HCT116 (cell line): ENCODE measurements at regions not wholly inside any gene's neighbourhood (a gene's known extent, or its start where the extent isn't known, plus 50 kb on each side); places are given as distances from the start of the nearest gene placed in this dataset.

Source experiments
- ATAC-seq: fragments of 200-7000 bp; cut with Tn5 transposase; 2 replicates; pipeline ENCODE4 v1.9.1; 2020; ENCODE audit warnings: mild to moderate bottlenecking, moderate library complexity
- BruUV-seq: library from RNA; stranded (reverse); fragments of 400-500 nt; replicated peaks from 2 replicates; lab custom pipeline; 2021; lab: Mats Ljungman, UMichigan
- CTCF ChIA-PET: fragments of 300-600 bp; sonication (Branson Sonifier 250); formaldehyde crosslinking; loops from one replicate; lab custom pipeline; 2021; ENCODE audit warnings: antibody characterized with exemption; lab: Charles Lee
- POLR2A ChIA-PET: fragments of 300-600, 350-600 bp; sonication (Branson Sonifier 250); formaldehyde crosslinking; loops from one replicate; lab custom pipeline; 2021; ENCODE audit warnings: antibody characterized with exemption; lab: Charles Lee
- RAD21 ChIA-PET, 2 experiments: fragments of 300-600 bp; sonication (Branson Sonifier 250); formaldehyde crosslinking; loops; one replicate each; lab custom pipeline; 2023; ENCODE audit warnings: low total read pairs in 2 of 2; ENCODE audit not compliant: uncharacterized antibody in 2 of 2, unreplicated experiment in 2 of 2, low non-redundant PET in 1 of 2; lab: Charles Lee
- DNase-seq: peaks from one replicate; pipeline ENCODE4 v3.0.0-alpha.2; 2010; ENCODE audit warnings: low read depth, low spot score
- H2AFZ ChIP-seq: fragments of 200-600 bp; shearing (Covaris generic), sonication (generic); 2 replicates; pipeline ENCODE4 v1.6.1; 2017; ENCODE audit warnings: low read depth, mixed run types, mixed read lengths, antibody characterized with exemption, low read length; ENCODE audit not compliant: poor library complexity, severe bottlenecking
- H3K27ac ChIP-seq: 2 replicates; pipeline ENCODE4 v1.5.1; 2012; ENCODE audit warnings: low read depth, low read length
- H3K27me3 ChIP-seq: fragments of 200-600 bp; sonication (generic); 2 replicates; pipeline ENCODE4 v1.6.1; 2016; ENCODE audit warnings: mixed run types, low read length, mixed read lengths; ENCODE audit not compliant: insufficient read depth
- H3K36me3 ChIP-seq, 2 experiments: fragments of 200-500 bp in 1 of 2; fragments of 200-600 bp in 1 of 2; sonication (Bioruptor generic) in 1 of 2; sonication (generic) in 1 of 2; 2 replicates each; pipeline versions ENCODE4 v1.5.1 to v1.6.1; 2014 to 2016; ENCODE audit warnings: low read length in 2 of 2, inconsistent platforms in 1 of 2, mixed read lengths in 1 of 2, mixed run types in 1 of 2; ENCODE audit not compliant: insufficient read depth in 2 of 2, control insufficient read depth in 1 of 2
- H3K4me1 ChIP-seq, 2 experiments: fragments of 200-600 bp in 1 of 2; sonication (generic) in 1 of 2; 2 replicates each; pipeline versions ENCODE4 v1.5.1 to v1.6.1; 2012 to 2017; ENCODE audit warnings: low read length in 2 of 2, inconsistent platforms in 1 of 2, mild to moderate bottlenecking in 1 of 2, mixed read lengths in 1 of 2, mixed run types in 1 of 2, moderate library complexity in 1 of 2; ENCODE audit not compliant: insufficient read depth in 2 of 2, control insufficient read depth in 1 of 2
- H3K4me2 ChIP-seq: fragments of 200-600 bp; sonication (generic); 2 replicates; pipeline ENCODE4 v1.6.1; 2017; ENCODE audit warnings: mixed run types, low read length, mixed read lengths
- H3K4me3 ChIP-seq, 2 experiments: fragments of 200-600 bp in 1 of 2; sonication (generic) in 1 of 2; replicated peaks in 1 of 2; 2 replicates each; pipeline ENCODE4 v1.5.1; 2011 to 2016; ENCODE audit warnings: low read length in 2 of 2, control low read depth in 1 of 2, low read depth in 1 of 2, mild to moderate bottlenecking in 1 of 2, mixed read lengths in 1 of 2, mixed run types in 1 of 2
- H3K79me2 ChIP-seq: fragments of 200-600 bp; sonication (generic); 2 replicates; pipeline ENCODE4 v1.6.1; 2017; ENCODE audit warnings: mild to moderate bottlenecking, mixed run types, low read length, moderate library complexity, mixed read lengths; ENCODE audit not compliant: insufficient read depth
- H3K9ac ChIP-seq: fragments of 200-600 bp; sonication (generic); 2 replicates; pipeline ENCODE4 v1.6.1; 2016; ENCODE audit warnings: low read length, mixed read lengths
- H3K9me2 ChIP-seq: fragments of 200-600 bp; sonication (generic), shearing (Covaris generic); 2 replicates; pipeline ENCODE4 v1.6.1; 2017; ENCODE audit warnings: mixed run types, mild to moderate bottlenecking, moderate library complexity; ENCODE audit not compliant: insufficient read depth
- H3K9me3 ChIP-seq, 2 experiments: fragments of 200-500 bp in 1 of 2; fragments of 200-600 bp in 1 of 2; sonication (Bioruptor generic) in 1 of 2; sonication (generic) in 1 of 2; 2 replicates each; pipeline ENCODE4 v1.6.1; 2014 to 2017; ENCODE audit warnings: low read length in 2 of 2, mixed read lengths in 2 of 2, inconsistent platforms in 1 of 2, low read depth in 1 of 2, mild to moderate bottlenecking in 1 of 2, mixed run types in 1 of 2, moderate library complexity in 1 of 2; ENCODE audit not compliant: control insufficient read depth in 1 of 2, insufficient read depth in 1 of 2
- H4K20me1 ChIP-seq: fragments of 200-600 bp; sonication (generic), shearing (Covaris generic); 2 replicates; pipeline ENCODE4 v1.6.1; 2017; ENCODE audit warnings: mixed run types, mild to moderate bottlenecking, moderate library complexity; ENCODE audit not compliant: insufficient read depth
- CEBPB ChIP-seq: IDR thresholded peaks from 2 replicates; pipeline ENCODE4 v1.6.1; 2012; ENCODE audit warnings: low read depth
- EGR1 ChIP-seq: IDR thresholded peaks from 2 replicates; pipeline ENCODE4 v1.6.1; 2012; ENCODE audit warnings: low read depth
- ELF1 ChIP-seq: IDR thresholded peaks from 2 replicates; pipeline ENCODE4 v1.6.1; 2012; ENCODE audit warnings: low read depth, borderline replicate concordance
- EZH2phosphoT487 ChIP-seq: fragments of 200-600 bp; IDR thresholded peaks from 2 replicates; pipeline ENCODE4 v1.6.1; 2018; ENCODE audit warnings: antibody characterized with exemption, borderline replicate concordance
- POLR2A ChIP-seq: IDR thresholded peaks from 2 replicates; pipeline ENCODE4 v1.7.0; 2011; ENCODE audit warnings: borderline replicate concordance; ENCODE audit not compliant: insufficient read depth, insufficient read length; ENCODE audit errors: extremely low read depth
- POLR2AphosphoS5 ChIP-seq: IDR thresholded peaks from 2 replicates; pipeline ENCODE4 v1.6.1; 2011; ENCODE audit warnings: mild to moderate bottlenecking, low read depth, low read length, moderate library complexity
- RAD21 ChIP-seq: IDR thresholded peaks from 2 replicates; pipeline ENCODE4 v1.6.1; 2012; ENCODE audit warnings: low read depth, mild to moderate bottlenecking
- SP1 ChIP-seq: IDR thresholded peaks from 2 replicates; pipeline ENCODE4 v1.6.1; 2012; ENCODE audit warnings: low read depth
- TCF7L2 ChIP-seq: IDR thresholded peaks from 2 replicates; pipeline ENCODE4 v1.7.0; 2011; ENCODE audit warnings: borderline replicate concordance, inconsistent platforms; ENCODE audit not compliant: insufficient read depth, insufficient read length; ENCODE audit errors: extremely low read depth
- ZFX ChIP-seq: fragments of 450-650 bp; IDR thresholded peaks from 2 replicates; pipeline ENCODE4 v1.6.1; 2017
- ZNF274 ChIP-seq: fragments of 200-500 bp; sonication (Bioruptor generic); IDR thresholded peaks from 2 replicates; pipeline ENCODE4 v1.6.1; 2014; ENCODE audit warnings: mild to moderate bottlenecking, low read depth, low read length, inconsistent platforms
- intact Hi-C: fragments of 100-400 bp; cut with micrococcal nuclease; formaldehyde crosslinking; loops from 2 replicates; pipeline ENCODE4 v1.10.0; 2022
- TF ChIP-seq, protein P1 (sequence below): IDR thresholded peaks from 2 replicates; pipeline ENCODE4 v1.6.1; 2012
- TF ChIP-seq, protein P2 (sequence below), 3 experiments: fragments of 200-600 bp in 1 of 3; sonication (generic) in 1 of 3; IDR thresholded peaks in 2 of 3; conservative IDR thresholded peaks in 1 of 3; 2 replicates each; pipeline ENCODE4 v1.5.1; 2012 to 2017; ENCODE audit warnings: low read depth in 2 of 3, low read length in 2 of 3, antibody characterized with exemption in 1 of 3, borderline replicate concordance in 1 of 3, control low read depth in 1 of 3, mild to moderate bottlenecking in 1 of 3, mixed read lengths in 1 of 3, mixed run types in 1 of 3, moderate library complexity in 1 of 3; ENCODE audit not compliant: insufficient read depth in 1 of 3
- TF ChIP-seq, protein P3 (sequence below): IDR thresholded peaks from 2 replicates; pipeline ENCODE4 v1.6.1; 2012; ENCODE audit warnings: low read depth
- TF ChIP-seq, protein P4 (sequence below): IDR thresholded peaks from 2 replicates; pipeline ENCODE4 v1.6.1; 2012
- TF ChIP-seq, protein P5 (sequence below): IDR thresholded peaks from 2 replicates; pipeline ENCODE4 v1.6.1; 2011; ENCODE audit warnings: mild to moderate bottlenecking, low read length, moderate library complexity; ENCODE audit not compliant: insufficient replicate concordance; ENCODE audit errors: extremely low read depth

DNA sequence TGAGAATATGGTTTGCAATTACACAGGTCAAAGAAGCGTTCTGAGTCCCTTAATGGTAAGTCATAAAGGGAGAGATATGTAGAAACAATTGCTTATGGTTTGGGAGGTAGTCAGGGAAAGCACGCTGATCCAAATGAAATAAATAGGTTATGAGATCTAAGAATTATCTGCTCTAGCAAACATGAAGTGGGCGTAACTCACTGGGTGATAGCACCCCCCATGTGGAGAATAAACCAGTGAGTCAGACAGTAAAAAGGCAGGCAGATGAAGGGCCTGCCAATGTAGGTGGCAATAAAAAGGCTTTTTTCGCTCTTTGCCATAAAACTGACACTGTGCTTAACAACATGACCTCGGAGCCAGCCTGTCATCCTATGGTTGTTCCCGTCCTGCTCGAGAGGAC is 306.9 kb downstream of the GLRX3 start:
- H2AFZ ChIP-seq = no peak overlapping the region
- no peak overlapping the region for H3K9ac ChIP-seq
- no peaks in the 10 kb centered on the region for H3K9me2 ChIP-seq
- DNase-seq (no peak), ATAC-seq (no peak)
- no peaks in the 10 kb centered on the region for H3K79me2 ChIP-seq
- H3K4me2 ChIP-seq = no peak overlapping the region
- ChIA-PET POLR2A (no interaction called here), CTCF (no interaction called here), RAD21 (no interaction called here)
- H4K20me1 ChIP-seq = no peaks in the 10 kb centered on the region
- H3K36me3 ChIP-seq = no peaks in the 10 kb centered on the region
- no peaks in the 10 kb centered on the region; the same call in 1 of the 2 replicates for H3K27me3 ChIP-seq
- BruUV-seq = no TSS peak
- intact Hi-C loops = no loop called here
- H3K27ac ChIP-seq = no peak overlapping the region
- no peaks in the 10 kb centered on the region for H3K4me1 ChIP-seq
- no peaks in the 10 kb centered on the region for H3K9me3 ChIP-seq
- no peak overlapping the region for H3K4me3 ChIP-seq
- TF ChIP-seq, protein P1, sequence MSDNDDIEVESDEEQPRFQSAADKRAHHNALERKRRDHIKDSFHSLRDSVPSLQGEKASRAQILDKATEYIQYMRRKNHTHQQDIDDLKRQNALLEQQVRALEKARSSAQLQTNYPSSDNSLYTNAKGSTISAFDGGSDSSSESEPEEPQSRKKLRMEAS = no peak
- TF ChIP-seq RAD21 = no peak
- TF ChIP-seq, protein P2, sequence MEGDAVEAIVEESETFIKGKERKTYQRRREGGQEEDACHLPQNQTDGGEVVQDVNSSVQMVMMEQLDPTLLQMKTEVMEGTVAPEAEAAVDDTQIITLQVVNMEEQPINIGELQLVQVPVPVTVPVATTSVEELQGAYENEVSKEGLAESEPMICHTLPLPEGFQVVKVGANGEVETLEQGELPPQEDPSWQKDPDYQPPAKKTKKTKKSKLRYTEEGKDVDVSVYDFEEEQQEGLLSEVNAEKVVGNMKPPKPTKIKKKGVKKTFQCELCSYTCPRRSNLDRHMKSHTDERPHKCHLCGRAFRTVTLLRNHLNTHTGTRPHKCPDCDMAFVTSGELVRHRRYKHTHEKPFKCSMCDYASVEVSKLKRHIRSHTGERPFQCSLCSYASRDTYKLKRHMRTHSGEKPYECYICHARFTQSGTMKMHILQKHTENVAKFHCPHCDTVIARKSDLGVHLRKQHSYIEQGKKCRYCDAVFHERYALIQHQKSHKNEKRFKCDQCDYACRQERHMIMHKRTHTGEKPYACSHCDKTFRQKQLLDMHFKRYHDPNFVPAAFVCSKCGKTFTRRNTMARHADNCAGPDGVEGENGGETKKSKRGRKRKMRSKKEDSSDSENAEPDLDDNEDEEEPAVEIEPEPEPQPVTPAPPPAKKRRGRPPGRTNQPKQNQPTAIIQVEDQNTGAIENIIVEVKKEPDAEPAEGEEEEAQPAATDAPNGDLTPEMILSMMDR (IDR thresholded peaks at IDR 0.05 in 2 of 3, conservative IDR thresholded peaks at IDR 0.05 in 1 of 3; ENCODE audit: borderline replicate concordance in 1 of 3, insufficient read depth in 1 of 3, low read depth in 2 of 3, low read length in 2 of 3) = no peak
- TF ChIP-seq TCF7L2 = no peak
- TF ChIP-seq EZH2phosphoT487 = no peak
- no peak for TF ChIP-seq POLR2AphosphoS5
- TF ChIP-seq CEBPB = no peak
- no peak for TF ChIP-seq SP1
- TF ChIP-seq, protein P3, sequence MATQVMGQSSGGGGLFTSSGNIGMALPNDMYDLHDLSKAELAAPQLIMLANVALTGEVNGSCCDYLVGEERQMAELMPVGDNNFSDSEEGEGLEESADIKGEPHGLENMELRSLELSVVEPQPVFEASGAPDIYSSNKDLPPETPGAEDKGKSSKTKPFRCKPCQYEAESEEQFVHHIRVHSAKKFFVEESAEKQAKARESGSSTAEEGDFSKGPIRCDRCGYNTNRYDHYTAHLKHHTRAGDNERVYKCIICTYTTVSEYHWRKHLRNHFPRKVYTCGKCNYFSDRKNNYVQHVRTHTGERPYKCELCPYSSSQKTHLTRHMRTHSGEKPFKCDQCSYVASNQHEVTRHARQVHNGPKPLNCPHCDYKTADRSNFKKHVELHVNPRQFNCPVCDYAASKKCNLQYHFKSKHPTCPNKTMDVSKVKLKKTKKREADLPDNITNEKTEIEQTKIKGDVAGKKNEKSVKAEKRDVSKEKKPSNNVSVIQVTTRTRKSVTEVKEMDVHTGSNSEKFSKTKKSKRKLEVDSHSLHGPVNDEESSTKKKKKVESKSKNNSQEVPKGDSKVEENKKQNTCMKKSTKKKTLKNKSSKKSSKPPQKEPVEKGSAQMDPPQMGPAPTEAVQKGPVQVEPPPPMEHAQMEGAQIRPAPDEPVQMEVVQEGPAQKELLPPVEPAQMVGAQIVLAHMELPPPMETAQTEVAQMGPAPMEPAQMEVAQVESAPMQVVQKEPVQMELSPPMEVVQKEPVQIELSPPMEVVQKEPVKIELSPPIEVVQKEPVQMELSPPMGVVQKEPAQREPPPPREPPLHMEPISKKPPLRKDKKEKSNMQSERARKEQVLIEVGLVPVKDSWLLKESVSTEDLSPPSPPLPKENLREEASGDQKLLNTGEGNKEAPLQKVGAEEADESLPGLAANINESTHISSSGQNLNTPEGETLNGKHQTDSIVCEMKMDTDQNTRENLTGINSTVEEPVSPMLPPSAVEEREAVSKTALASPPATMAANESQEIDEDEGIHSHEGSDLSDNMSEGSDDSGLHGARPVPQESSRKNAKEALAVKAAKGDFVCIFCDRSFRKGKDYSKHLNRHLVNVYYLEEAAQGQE = no peak
- TF ChIP-seq, protein P4, sequence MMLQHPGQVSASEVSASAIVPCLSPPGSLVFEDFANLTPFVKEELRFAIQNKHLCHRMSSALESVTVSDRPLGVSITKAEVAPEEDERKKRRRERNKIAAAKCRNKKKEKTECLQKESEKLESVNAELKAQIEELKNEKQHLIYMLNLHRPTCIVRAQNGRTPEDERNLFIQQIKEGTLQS = no peak
- no peak for TF ChIP-seq ZNF274
- TF ChIP-seq ZFX = no peak
- TF ChIP-seq EGR1 = no peak
- no peak for TF ChIP-seq ELF1
- TF ChIP-seq, protein P5, sequence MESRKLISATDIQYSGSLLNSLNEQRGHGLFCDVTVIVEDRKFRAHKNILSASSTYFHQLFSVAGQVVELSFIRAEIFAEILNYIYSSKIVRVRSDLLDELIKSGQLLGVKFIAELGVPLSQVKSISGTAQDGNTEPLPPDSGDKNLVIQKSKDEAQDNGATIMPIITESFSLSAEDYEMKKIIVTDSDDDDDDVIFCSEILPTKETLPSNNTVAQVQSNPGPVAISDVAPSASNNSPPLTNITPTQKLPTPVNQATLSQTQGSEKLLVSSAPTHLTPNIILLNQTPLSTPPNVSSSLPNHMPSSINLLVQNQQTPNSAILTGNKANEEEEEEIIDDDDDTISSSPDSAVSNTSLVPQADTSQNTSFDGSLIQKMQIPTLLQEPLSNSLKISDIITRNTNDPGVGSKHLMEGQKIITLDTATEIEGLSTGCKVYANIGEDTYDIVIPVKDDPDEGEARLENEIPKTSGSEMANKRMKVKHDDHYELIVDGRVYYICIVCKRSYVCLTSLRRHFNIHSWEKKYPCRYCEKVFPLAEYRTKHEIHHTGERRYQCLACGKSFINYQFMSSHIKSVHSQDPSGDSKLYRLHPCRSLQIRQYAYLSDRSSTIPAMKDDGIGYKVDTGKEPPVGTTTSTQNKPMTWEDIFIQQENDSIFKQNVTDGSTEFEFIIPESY = no peak
- no peak for TF ChIP-seq POLR2A
